ENCODE measurements at regions not wholly inside any gene's neighbourhood (a gene's known extent, or its start where the extent isn't known, plus 50 kb on each side); places are given as distances from the start of the nearest gene placed in this dataset.

GRCh38 chr18:42185486-42185885 lies 230.5 kb downstream of the PIK3C3 start:
- DNase-seq (ENCODE audit: low spot score) = no peak

GRCh38 chr18:42187611-42188380 lies 232.8 kb downstream of the PIK3C3 start:
- DNase-seq (ENCODE audit: low spot score) = no peak

GRCh38 chr18:42190643-42191042 lies 235.6 kb downstream of the PIK3C3 start:
- no peak for DNase-seq (ENCODE audit: low spot score)

DNA sequence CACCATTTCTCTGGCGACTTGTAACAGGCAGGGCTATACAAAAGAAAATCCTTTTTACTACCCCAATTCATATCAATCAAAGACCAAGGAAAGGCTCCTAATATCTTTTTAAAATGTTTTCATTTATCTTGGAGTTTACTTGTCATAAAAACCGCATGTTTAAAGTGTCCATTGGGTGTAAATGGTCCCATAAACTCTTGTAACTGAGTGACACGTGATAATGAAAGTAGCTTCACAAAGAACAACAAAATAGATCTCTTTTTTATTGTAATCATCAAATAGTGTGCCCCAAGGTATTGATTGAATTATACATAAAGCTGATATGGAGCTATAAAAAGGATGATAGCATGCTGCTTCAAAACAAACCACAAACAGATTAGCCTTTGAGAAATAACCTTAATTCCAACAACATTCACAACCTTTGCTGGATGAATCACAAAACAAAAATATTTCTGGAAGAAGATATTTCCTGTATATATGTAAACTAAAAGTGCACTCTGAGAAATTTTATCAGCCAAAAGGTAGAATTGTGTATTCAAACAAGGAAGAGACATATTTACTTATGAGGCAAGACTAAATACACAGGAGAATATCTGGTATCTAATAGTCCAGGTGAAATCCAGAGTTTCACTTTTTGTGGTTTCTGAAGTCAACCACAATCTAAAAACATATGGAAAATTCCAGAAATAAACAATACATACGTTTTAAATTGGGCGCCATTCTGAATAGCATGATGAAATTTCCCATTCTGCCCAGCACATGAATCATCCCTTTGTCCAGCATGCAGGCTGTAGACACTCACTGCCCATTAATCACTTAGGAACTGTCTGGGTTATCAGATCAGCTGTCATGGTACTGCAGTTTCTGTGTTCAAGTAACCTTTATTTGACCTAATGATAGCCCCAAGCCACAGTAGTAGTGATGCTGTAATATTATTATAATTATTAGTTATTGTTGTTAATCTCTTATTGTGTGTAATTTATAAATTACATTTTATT lies 237.5 kb downstream of the PIK3C3 start:
- no peak for DNase-seq (ENCODE audit: low spot score)

DNA sequence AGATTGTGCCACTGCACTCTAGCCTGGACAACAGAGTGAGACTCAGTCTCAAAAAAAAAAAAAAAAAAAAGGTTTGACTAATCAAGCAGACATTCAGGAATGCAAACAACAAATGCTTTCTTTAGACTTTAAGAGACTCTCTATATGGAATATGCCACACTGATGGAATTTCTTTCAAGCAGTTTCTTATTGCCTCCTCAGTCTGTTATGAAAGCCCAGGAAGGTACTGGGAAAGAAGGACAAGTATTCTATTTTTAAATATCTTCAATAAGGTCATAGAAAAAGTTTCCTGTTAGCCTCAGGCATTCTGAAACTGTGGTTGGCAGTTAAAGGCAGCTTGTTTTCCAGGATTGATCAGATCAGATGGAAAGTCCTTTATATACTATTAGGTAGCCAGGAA lies 241.6 kb downstream of the PIK3C3 start:
- DNase-seq (ENCODE audit: low spot score) = no peak

- DNase-seq (ENCODE audit: low spot score) = no peak
These were observed 246.1 kb downstream of the PIK3C3 start for GRCh38 chr18:42201137-42201536.

GRCh38 chr18:42211201-42211600 lies 256.2 kb downstream of the PIK3C3 start:
- no peak for DNase-seq (ENCODE audit: low spot score)

DNA sequence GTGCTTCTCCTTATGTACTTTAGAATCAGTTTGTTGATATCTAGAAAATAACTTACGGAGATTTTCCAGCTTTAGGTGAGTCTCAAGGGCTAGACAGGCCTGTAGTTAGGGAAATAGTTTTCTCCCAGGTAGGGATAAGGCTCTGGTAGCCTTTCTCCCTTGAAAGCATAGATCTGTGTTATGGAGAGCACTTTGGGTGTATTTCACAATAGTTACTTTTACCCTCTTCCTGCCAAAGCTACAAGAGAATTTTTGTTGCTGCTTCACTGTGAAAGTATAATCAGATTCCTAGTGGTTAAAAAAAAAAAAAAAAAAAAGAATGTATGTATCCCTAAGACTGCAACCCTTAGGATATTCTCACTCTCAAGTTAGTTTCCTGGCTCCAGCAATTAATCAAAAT lies 267.5 kb downstream of the PIK3C3 start:
- no peak for DNase-seq (ENCODE audit: low spot score)

- no peak for DNase-seq (ENCODE audit: low spot score)
These were observed 273.5 kb downstream of the PIK3C3 start for GRCh38 chr18:42228581-42228980.

DNA sequence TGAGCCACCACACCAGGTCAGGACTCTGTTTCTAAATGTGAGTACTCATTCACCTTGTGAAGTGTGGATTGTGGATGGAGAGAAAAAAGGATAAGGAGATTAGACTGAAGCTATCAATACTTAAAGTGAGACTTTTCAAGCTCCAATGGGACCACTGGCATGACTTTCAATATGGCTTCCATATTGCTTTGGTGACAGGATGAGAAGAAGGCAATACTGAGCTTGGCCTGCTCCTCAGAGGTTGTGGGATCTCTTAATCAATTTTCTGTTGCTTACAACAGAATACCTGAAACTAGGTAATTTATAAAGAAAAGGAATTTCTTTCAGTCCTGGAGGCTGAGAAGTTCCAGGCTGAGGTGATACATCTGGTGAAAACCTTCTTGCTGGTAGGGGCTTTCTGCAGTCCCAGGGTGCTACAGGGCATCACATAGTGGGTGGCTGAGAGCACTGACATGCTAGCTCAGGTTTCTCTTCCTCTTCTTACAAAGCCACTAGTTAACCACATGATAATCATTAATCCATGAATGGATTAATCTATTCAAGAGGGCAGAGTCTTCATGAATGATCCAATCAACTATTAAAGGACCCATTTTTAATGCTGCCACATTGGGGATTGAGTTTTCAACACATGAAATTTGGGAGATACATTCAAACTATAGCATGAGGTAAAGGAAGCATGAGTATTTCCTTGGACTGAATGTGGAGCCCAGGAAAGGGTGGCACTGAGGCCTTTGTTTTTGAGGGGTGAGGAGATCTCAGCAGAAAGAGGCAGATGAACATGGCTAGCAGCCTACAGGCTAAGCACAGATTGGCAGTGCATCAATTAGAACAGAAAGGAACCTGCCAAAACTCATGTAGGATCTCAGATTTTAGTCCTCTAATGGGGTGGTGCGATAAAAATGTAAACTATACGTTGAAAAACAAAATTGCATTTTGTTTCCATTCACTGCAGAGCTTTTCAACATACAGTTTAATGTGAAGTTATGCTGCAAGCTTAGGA lies 274.5 kb downstream of the PIK3C3 start:
- no peak for DNase-seq (ENCODE audit: low spot score)

GRCh38 chr18:42230636-42231035 lies 275.6 kb downstream of the PIK3C3 start:
- DNase-seq (ENCODE audit: low spot score) = no peak

DNA sequence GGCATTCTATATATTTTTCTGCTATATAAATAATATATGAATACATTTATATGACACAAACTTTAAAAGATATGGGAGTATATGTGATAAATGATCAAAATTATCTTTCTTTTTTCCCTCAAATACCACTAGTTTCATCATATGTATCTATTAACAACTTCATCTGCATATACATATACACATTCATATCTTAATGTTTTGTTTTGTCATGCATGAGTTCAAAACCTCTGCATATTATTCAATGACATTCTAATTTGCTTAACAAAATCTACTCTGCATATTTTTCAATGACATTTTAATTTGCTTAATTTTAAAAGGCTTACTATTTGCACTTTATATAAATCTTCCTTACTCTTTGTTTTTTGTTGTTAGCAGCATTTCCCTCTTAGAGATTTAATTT lies 276.2 kb downstream of the PIK3C3 start:
- DNase-seq (ENCODE audit: low spot score) = no peak

DNA sequence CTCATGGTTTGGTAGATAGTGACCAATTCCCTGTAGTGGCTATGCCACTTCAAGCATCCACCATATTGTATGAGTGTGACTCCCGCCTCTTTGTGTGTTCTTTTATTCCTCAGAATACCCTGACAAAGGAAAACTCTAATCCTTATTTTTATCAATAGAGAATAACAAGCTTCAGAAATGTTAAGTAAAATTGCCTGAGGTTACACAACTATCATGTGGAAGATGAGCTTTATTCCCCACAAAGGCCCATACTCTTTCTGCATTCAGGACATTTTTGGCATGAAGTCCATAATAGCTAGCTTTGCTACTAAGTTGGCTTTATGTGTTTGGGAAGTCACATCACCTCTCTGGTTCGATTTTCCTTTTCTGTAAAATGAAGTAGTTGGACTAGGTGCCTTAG lies 276.8 kb downstream of the PIK3C3 start:
- DNase-seq (ENCODE audit: low spot score) = no peak

- no peak for DNase-seq (ENCODE audit: low spot score)
These were observed 278.9 kb downstream of the PIK3C3 start for GRCh38 chr18:42233908-42234307.

GRCh38 chr18:42242758-42243157 lies 287.7 kb downstream of the PIK3C3 start:
- DNase-seq (ENCODE audit: low spot score) = no peak

GRCh38 chr18:42245137-42245536 lies 290.1 kb downstream of the PIK3C3 start:
- no peak for DNase-seq (ENCODE audit: low spot score)

GRCh38 chr18:42255908-42256765 lies 301.1 kb downstream of the PIK3C3 start:
- DNase-seq (ENCODE audit: low spot score) = no peak

- no peak for DNase-seq (ENCODE audit: low spot score)
These were observed 303.4 kb downstream of the PIK3C3 start for GRCh38 chr18:42258301-42258965.

DNA sequence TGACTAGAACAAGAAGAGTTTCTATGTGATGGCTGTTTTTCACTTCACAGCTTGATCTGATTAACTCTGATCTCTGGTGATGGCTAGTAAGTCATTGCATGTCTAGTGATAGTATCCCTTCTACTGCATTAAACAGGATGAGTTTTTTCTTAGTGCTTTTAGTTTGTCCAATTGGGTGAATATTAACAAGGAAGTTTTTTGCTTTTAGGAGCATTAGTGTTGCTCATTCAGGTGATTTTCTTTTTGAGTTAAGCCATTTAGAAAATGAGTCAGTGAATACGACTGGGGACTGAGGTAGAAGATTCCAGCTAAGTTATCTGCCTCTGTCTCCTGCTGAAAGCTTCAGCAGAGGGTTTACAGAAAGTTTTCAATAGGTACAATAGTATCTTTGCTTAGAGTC lies 306.7 kb downstream of the PIK3C3 start:
- no peak for DNase-seq (ENCODE audit: low spot score)

GRCh38 chr18:42264497-42264896 lies 309.5 kb downstream of the PIK3C3 start:
- no peak for DNase-seq (ENCODE audit: low spot score)

All from LoVo (cell line).